GM21526 (cell line): ENCODE measurements at regions not wholly inside any gene's neighbourhood (a gene's known extent, or its start where the extent isn't known, plus 50 kb on each side); places are given as distances from the start of the nearest gene placed in this dataset.

Experiments used
- ATAC-seq: cut with Tn5 transposase; IDR thresholded peaks from one replicate; pipeline ENCODE4 v1.9.1; 2021; ENCODE audit warnings: moderate library complexity; ENCODE audit not compliant: unreplicated experiment, low FRiP score

GRCh38 chr10:10938676-10939075 is 79.0 kb upstream of the CELF2 start:
- no peak for ATAC-seq

DNA sequence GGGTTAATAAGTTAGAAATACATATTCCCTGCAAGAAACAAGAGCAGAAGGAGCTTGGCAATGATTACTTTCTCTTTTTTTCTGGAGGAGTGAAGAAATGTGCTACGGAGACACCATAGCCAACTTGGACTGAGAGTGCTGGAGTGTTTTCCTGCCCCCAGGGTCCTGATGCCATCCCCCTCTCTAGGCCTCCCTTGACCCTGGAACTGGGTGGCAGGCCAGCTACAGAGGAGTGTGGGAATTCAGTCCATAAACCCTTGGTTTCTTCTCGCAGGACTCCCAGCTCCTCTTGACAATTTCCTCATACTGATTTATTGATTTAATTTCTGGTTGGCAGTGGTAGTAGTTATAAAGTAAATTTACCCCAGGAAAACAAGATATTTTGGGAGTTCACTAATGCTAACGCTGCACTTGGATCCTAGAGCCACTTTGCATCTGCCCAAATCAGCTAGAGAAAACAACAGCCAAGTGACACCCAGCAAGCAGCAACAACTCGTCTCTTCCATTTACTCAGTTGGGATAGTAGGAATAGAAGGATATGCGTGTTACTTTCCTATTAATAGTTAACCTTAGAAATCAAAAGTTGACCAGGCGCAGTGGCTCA is 76.4 kb upstream of the CELF2 start:
- ATAC-seq: no peak

GRCh38 chr10:10942441-10942840 is 75.2 kb upstream of the CELF2 start:
- no peak for ATAC-seq

DNA sequence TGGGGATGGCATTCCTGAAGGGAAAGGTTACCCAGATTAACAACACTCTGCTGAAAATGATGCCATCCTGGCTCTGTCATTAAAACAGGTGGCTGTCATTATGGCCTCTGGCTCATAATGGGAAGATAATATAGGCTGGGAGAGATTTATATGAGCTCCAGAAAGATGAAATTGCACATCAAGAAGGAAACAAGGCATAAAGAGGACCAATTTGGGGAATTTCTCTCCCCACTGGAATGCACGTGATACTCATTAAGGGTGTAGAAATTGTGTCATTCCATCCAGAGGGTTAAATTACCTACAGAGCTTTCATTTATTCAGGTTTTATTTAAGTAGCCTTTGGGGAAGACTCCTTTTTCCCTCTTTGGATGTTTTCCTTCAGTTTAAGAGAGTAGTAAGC is 71.6 kb upstream of the CELF2 start:
- ATAC-seq: no peak

- no peak for ATAC-seq
These were observed 70.9 kb upstream of the CELF2 start for GRCh38 chr10:10946801-10947200.

DNA sequence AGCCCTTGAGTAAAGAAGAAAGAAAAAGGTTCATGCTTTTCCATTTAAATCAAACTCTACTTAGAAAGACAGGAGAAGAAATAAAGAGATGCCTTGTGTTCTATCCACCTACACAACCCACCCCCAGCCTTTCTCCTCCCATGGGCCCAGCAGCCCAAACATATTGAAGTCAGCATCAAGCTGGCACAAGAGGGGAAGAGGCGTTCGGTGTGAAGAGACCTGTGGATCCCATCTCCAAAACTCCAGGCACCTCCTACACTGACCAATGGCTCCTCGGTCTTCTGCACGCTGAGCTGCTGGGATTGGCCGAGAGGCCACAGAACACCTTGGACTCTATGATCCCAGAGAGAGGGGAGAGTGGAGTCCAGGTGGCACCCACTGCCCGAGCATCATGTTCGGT is 66.0 kb upstream of the CELF2 start:
- ATAC-seq: no peak

DNA sequence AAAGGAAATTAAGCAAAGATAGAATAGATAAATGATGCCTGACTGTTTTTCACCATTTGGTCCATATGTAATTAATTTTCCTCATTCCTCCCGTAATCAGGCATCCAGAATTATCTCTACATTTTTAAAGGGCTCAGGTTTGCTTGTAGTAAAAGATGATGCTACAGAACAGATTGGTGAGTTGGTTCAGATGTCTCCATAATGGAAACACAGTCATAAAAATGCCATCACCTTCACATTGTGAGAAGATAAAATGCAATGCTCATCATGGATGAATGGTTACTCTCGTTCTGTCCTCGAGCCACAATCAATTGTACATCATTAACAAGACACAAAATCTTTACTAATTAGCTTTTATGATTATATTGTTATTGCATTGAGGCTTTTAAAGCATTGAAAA is 64.9 kb upstream of the CELF2 start:
- no peak for ATAC-seq

GRCh38 chr10:10956681-10957542 is 60.8 kb upstream of the CELF2 start:
- no peak for ATAC-seq

GRCh38 chr10:10958041-10958440 is 59.6 kb upstream of the CELF2 start:
- no peak for ATAC-seq

DNA sequence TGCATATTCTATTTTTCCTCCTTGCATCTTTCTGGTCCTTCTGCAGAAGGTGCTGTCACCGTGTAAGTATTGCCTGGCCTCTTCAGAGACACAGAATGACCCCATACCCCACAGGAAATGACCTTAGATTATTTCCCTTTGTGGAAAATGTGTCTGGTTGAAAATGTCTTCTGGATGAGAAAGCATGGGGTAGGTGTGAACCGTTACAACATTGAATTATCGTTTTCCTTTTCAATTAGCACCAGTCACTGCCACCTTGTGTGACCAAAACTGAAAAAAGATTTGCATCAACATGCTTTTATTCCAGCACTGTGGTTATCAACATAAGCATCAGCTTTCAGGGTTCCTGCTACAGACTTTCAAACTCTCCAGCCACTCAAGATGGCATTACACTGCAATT is 58.0 kb upstream of the CELF2 start:
- ATAC-seq: no peak

- no peak for ATAC-seq
These were observed 57.1 kb upstream of the CELF2 start for GRCh38 chr10:10960534-10960933.

DNA sequence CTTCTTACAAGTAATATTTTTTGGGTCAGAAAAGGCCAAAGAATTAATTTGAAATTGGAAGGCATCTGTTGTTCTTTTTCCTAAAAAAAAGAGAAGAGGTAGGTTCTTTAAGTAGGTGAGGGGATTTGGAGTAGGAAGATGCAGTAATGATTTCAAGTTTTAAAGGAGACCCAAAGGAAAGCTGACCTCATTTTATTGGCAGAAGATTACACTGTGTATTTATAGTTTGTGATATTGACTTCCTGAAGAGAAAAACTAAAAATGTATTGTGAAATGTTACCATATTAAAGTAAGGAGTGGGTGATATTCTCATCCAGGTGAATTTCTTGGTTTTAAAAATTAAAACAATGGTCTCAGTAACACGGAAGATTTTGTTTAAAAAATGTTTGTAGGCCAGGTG is 56.6 kb upstream of the CELF2 start:
- no peak for ATAC-seq

DNA sequence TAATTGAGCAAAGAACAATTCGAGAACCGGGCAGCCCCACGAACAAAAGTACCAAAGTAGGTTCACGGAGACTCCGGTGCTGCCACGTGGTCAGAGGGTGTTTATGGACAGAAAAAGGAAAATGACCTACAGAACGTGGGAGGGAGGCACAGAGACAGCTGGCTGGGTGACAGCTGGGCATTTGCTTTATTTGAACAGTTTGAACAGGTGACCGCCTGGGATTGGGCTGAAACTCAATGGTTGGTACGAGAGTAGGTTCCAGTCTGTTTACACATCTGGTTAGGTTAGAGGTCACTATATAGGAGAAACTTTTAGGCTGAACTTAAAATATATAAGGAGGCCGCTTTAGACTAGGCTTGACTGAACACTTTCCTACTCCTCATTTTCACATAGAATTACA is 50.6 kb upstream of the CELF2 start:
- ATAC-seq: no peak

GRCh38 chr10:10967581-10968256 is 50.0 kb upstream of the CELF2 start:
- ATAC-seq: no peak
